Skin epidermis (tissue), 12 donors: ENCODE measurements at regions not wholly inside any gene's neighbourhood (a gene's known extent, or its start where the extent isn't known, plus 50 kb on each side); places are given as distances from the start of the nearest gene placed in this dataset.

Experiments used
- H3K27ac ChIP-seq, 21 experiments: fragments of 200-600 bp; sonication (generic) in 11 of 21; one replicate each; pipeline ENCODE4 v1.5.0; 2020; ENCODE audit warnings: mild to moderate bottlenecking in 3 of 21, inconsistent platforms in 2 of 21, moderate library complexity in 2 of 21
- H3K4me3 ChIP-seq, 7 experiments: fragments of 200-600 bp; sonication (generic) in 2 of 7; one replicate each; pipeline ENCODE4 v1.5.0; 2020; ENCODE audit warnings: inconsistent platforms in 2 of 7, mild to moderate bottlenecking in 2 of 7, moderate library complexity in 1 of 7

DNA sequence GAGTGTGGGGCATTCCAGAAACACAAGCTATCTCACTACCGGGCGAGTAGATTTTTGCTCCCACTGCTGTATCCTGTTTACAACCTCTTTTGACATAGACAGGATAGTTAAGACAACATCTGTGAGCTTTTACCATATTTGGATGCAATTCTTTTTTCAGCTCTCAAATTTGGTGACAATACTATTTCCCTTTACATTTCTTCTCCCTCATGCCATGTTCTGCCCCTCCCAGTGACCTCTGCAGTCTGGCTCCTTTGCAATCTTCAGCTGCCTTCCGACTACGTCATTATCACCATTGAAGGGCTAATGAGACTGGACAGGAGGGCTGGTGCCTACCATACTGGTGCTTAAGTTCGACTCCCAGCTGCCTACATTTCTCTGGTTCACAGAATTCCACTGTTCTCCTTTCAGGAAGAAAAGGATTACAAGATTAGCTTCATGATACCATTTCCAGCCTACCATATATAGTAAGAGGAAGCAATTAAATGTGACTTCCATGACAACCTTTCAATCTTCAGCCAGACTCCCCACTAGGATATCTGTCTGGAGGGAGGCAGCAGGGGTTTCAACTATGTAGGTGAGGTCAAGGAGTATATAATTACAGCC is 251.6 kb downstream of the PHLDA1 start:
- H3K4me3 ChIP-seq: no peak overlapping the region
- H3K27ac ChIP-seq: no peak overlapping the region

DNA sequence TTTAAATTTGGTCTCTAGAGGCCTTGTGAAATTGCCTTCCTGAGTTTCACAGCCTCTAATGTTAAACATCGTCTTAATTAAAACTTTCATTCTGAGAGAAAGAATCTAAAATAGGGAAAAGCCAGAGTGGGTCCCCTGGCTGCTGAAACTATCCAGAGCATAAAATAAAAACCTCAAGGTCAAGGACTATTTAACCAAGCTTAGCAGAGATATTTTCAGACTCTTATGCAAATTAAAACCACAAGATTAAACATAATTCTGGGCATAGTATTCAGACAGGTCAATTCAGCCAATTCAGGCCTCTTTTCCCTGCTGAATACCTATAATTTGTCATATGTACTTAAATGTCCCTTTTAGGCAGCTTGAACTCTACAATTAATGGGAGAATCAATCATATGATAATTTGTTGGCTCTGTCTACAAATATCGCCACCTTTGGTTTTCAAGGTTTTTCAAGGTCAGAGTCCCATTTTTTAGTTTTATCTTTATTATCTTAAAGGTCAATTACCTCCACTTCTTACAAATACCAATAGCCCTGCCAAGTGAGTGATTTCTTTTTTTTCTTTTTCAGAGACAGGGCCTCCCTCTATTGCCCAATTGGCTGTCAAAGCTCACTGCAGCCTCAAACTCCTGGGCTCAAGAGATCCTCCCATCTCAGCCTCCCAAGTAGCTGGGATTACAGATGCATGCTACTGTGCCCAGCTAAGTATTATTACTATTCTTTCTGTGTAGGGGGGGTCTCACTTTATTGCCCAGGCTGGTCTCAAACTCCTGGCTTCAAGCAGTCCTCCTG is 257.1 kb downstream of the PHLDA1 start:
- no peak overlapping the region for H3K27ac ChIP-seq
- no peak overlapping the region for H3K4me3 ChIP-seq

DNA sequence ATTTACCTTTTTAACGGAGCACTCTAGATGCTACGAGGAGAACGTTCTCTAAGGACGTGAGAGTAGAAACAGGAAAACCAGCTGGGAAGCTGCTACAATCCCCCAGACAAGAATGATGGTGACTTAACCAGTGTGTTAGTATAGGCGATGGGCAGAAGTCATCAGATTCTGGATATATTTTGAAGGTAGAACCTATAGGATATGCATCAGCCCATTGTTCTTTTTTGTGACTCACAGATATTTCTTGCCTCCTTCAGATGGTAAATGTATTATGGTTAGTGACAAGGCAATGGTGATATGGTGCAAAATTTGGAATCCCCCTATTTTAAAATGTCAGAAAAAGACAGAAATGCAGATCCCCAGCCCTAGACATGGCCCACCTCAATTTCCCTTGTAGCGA is 258.2 kb downstream of the PHLDA1 start:
- Histone ChIP-seq H3K4me3 (no peak overlapping the region), H3K27ac (no peak overlapping the region)

DNA sequence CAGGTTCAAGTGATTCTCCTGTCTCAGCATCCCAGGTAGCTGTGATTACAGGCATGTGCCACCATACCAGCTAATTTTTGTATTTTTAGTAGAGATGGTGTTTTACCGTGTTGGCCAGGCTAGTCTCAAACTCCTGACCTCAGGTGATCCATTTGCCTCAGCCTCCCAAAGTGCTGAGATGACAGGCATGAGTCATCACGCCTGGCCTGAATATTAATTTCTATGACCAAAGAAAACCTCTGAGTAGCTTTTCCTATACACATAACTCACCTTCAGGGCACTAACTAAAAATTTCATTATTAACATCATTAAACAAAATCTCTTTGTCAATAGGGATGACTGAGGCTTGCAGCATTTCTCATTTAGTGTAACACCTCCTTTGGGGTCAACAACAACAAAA is 259.6 kb upstream of the KRR1 start:
- no peak overlapping the region for H3K4me3 ChIP-seq
- H3K27ac ChIP-seq: no peak overlapping the region

DNA sequence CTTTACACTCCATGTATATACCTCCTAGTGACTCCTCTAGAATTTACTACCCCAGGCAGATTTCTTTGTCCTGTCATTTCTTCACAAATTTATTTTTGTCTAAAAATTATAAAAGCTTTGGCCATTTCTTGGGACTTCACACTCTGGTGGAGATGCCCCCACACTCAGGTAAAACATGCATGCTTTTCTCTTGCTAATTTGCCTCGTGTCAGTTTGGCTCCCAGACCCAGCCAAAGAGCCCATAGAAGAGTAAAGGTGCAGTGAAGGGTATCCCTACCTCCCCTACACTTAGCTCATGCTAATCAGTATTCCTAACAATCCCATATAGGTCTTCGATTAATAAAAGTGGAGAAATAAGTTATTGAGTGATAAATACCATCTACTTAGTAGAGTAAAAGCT is 256.5 kb upstream of the KRR1 start:
- no peak overlapping the region for H3K27ac ChIP-seq
- H3K4me3 ChIP-seq: no peak overlapping the region

DNA sequence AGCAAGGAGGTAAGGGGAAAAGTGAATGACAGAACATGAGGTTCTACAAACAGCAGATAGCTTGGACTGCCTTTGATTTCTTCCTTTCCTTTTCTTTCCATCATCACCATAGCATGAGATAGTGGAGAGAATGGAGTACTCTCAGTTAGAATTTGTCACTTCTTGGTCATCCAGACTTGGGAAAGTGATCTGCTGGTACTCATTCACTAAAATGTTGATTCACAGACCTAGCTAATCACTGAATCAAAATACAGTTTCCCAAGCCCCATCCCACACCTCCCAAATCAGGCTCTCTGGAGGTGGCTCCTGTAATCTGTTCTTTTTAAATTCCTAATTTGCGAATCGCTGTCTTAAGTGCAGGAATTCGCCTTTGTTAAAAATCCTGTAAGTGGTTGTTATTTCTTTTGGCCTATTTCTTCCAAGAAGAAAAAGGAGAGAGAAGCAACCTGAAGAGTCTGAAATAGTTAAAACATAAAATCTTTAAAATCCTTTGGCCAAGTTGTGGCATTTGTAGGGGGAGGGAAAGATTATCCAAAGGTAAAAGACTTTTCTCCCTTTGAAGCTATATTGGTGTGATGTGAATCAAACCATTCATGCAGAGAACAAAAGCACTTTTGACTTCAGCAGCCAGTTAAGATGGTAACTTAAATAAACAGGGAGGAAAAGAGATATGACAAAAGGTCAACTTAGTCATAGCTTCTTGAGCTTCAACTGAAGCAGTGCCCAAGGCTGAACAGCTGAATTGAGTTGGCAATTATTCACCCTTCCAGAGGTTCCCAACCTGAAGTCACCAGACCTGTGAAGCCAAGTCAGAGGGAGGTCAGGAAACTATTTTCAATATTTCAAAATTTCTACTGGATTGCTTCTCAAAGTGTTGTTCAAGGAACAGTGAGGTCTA is 255.1 kb upstream of the KRR1 start:
- Histone ChIP-seq H3K27ac (no peak overlapping the region), H3K4me3 (no peak overlapping the region)

DNA sequence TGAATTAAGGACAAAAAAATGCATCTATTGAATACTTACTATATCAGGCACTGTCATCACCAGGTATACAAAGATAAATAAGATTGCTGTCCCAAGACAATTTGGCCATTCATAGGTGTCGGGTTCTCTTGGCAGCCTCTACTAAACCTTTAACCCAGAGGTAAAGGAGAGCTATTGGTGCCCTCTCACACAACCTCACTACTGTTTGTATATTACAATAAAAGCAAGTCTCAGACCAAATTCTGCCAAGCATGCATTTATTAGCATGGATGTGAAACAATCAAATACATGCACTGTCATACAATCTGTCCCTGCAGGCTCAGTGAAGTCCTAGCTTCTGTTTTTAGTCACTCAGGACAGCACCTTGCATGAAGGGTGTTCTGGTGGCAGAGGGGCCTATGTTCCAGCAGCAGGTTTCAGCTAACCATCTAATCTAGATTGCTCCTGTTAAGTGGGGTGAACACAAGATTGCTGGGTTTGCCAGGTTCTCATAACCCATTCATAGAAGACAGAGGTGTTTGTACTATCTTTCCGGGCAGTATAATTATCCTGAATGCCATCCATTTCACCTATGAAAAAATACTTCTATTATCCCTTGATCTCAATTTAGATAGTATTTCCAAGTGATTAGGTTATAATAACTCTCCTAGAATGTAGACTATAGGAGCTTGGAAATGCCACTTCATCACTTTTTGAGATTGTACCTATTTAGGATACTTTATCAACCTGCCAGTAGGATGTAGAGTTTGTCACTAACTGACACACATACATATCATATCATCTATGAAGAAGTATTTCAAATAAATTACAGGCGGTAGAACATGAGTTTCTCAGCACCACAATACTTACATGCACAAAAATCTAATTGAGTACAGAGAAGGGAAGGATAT is 254.0 kb upstream of the KRR1 start:
- Histone ChIP-seq H3K27ac (no peak overlapping the region), H3K4me3 (no peak overlapping the region)

DNA sequence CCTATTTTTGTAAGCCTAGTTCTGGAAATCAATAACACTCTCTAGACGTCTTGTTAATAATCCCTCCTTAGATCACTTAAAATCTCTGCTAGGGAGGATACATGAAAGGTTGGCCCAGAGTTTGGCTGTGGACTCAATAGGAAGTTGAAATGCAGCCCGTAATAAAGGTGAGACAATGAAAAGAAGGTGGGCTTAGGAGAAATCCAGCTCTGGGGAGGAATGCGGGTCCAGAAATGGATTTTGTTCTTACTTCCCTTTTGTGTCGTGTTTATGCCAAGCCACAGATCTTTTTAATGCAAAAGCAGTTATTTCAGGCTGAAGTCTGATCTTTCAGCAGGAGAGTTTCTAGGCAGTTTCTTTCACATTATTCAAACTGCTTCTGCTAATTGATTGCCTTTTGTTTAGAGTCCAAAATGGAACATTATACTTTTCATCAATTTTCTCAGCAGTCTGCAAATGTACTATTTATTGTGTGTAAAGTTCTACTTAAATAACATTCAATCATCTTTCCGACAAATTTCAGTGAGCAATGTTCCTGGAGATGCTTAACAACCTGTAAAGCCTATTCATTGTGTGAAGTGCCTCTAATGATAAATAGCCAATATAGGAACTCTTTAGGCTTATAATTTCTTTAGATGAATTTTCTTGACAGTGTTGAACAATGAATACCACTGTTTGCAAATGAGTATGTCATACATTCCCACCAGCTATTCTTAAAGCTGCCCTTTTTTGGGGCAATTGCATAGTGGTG is 252.9 kb upstream of the KRR1 start:
- H3K4me3 ChIP-seq: no peak overlapping the region
- no peak overlapping the region for H3K27ac ChIP-seq

DNA sequence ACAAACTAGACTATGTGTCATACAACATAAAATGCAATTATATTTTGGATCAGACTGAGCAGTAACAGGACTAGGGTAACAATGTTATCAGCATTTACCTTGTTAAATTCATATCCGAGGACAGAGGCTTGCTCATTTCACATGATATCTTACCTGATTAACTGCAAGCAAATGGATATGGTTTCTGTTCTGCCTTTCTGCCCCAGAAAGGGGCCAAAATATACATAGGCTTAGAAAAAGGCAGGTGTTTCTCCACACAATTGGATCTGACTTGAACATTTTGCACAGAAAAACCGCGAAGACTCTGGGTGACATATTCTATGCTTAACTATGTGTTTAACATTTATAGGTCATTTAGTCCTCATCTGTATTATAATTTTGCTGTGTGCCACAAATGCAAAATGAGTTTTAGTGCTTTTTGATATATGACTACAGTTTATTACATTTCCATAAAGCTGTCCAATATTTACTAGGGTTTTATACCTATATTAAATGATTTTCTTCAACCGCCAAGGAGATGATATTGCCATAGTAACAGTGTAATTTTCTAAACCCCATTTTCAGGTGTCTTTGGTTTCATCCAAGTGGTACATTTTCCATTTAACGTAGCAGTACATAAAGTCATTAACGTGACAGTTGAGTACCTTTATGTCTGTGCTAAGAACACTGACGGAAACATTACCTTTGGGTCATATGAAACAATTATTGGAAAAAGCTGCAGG is 249.3 kb upstream of the KRR1 start:
- H3K27ac ChIP-seq: no peak overlapping the region
- no peak overlapping the region for H3K4me3 ChIP-seq

DNA sequence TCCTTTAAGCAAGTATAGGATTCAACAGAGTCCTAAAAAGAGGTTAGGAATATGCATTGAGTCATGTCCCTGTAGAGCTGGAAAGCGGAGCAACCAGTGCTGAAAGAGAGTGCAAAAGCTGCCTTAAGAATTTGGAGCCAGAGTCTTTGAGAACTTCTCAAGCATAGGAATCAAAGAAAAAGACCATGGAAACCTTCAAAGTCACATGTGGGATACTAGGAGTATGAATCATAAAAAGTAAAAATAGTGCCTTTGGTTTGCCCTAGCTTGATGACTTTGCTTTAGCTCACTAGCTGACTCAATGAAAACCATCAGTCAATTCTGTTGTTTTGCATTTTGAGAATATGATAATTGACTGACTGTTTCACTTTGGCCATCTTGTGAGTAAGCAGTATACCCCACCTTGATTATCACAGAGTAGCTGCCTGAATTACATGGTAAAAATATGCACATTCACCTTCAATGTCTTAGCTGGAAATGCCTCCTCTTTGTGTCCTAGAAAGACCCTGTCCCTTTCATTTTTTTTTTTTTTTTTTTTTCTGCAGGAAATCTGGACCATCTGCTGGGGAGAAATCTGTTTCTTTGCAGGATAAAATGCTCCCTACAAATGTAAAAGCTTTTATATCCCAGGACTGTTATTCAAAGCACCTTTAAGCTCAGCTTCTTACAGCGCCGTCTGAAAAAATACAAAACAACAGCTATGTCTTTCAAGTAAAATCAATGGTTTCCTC is 248.6 kb upstream of the KRR1 start:
- H3K4me3 ChIP-seq: no peak overlapping the region
- no peak overlapping the region for H3K27ac ChIP-seq

DNA sequence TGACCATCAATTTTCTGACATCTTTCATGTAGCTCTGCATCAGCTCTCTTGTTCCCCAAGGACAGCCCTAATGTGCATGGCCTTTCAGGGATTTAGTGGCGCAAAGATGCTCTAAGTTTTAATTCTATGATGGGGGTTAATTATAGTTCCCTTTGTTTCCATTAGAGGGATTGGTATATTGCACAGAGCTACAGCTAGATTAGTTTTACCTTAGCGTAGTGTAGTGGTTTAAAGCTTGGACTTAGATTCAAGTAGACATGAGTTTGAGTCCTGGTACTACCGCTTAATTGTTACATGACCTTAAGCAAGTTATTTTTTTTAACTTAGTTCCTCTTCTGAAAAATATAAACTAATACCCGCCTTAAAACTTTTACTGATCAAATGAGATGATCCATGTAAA is 247.8 kb upstream of the KRR1 start:
- no peak overlapping the region for H3K4me3 ChIP-seq
- no peak overlapping the region for H3K27ac ChIP-seq

DNA sequence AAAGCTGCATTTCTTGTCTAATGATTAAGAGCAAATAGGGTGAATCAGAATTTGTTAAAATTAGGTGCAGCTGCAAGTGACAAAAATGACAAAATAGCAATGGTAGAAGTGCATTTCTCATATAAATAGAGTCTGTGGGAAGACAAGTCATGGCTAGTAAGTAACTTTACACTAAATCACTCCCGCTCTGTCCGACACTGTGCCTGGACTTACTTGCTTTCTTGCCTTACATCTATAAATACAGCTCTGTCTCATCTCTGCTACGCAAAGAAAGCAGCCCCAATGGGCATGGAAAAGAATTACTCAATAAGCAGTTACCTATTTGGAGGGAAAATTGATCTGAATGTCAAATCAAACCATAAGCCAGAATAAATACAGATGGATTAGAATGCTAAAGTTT is 245.4 kb upstream of the KRR1 start:
- H3K27ac ChIP-seq: no peak overlapping the region
- H3K4me3 ChIP-seq: no peak overlapping the region

DNA sequence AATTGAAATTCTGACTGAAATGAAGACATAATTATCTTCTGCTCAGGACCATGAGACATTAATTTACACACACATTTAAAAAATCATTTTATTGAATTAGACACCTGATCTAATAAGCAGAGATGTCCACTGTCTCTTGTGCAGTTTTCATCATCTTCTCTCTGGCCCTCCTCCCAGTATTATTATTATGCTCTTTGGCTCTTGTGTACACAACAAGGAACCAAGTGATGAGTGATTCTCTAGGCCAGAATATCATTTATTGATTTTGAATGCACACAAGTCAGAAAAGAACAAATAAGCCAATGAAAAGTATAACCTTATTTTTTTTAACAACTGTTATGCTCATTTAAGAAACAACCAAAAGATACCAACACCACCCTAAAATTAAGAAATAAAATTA is 244.7 kb upstream of the KRR1 start:
- H3K4me3 ChIP-seq: no peak overlapping the region
- no peak overlapping the region for H3K27ac ChIP-seq

DNA sequence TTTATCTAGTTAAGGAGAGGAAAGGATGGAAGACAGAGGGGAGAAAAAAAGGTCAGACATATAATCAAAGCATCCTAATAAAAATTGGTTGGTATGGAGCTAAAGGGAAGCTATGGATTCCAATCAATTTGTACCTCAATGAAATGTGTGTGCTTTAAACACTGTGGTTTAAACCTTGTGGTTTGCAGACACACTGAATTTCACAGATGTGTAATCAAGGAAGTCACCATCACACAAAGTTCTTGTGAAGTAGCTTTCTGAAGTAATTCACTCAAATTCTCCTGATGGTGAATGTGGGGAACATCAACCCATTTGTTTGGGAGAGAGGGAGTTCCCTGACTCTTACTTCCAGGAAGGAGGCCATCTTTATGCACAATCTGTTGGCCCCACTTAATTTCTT is 243.3 kb upstream of the KRR1 start:
- H3K4me3 ChIP-seq: no peak overlapping the region
- H3K27ac ChIP-seq: no peak overlapping the region

DNA sequence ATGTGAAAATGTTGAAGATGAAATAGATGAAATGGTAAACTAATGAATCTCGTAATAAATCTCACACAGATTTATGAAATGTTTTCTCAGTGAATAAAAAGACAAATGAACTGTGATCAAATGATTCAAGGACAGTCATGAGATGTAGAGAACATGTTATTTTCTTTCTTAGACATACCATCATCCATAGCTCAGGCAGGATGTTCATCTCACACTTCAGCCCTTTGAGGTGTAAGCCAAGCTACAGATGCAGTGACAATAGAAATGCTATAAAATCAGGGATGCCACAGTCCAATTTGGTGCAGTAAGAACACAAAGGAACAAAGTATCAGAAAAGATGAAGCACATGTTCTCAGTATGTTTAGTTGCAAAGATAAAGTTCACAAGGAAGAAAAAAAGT is 242.7 kb upstream of the KRR1 start:
- H3K4me3 ChIP-seq: no peak overlapping the region
- H3K27ac ChIP-seq: no peak overlapping the region

DNA sequence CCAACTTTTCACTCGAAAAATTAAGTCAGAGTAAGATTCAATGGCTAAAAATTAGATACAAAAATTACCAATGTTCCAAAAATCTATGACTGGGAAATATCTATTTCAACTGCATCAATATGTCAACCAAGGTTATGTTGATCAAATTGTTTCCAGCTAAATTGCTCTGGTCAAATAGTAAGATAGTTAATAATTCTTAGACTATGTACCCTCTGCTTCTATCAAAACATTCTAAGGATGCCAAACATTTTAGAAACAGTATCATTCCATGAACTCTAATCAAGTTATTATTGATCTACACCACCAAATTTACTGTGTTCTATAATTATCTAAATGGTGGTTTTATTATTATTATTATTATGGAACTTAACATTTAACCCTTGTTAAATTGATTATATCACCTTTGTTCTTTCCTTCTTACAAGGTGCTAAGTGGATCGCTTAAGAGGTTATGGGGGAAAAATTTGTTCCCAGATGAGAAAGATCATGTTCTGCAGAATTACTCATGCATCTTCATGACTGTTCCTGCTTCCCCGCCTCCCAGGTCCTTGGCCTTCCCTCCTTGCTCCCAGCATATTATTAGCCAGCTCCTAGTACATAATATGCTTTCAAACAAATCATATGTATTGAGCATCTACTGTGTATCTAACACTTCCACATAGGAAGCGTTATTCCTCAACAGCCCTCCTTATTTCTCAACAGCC is 240.5 kb upstream of the KRR1 start:
- H3K27ac ChIP-seq: peak overlapping the region in 1 of 21 experiments; percentile 67

DNA sequence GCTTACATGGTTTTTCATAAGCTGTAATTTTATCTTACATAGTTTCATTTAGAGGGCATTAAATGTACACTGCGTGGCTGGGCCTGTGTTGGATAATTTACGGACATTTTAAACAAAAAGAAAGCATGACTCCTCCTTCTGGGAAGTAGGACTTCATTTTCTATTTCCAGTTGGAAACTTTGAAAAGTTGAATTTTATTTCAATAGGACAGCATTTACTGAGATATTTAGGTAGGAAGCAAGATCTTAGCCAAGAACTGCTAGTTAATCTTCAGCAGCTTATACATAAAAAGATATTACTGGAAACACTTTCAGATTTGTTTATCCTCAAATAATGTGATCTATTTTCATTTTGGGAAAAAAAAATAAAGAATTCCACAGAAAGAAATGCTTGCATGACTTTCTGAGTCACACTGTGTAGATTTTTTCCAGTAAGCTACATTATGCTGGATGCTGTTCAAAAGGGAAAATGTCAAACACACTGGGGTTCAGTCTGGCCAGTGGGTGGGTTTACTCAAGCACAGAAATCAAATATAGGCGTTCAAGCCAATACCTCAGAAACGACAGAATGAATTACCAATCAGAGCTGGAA is 239.4 kb upstream of the KRR1 start:
- Histone ChIP-seq H3K4me3 (no peak overlapping the region), H3K27ac (peak overlapping the region in 4 of 21 experiments; percentile 8 to 67 (median 46))

More for the DNA sequence above, 240.5 kb upstream of the KRR1 start:
- no peak overlapping the region for H3K4me3 ChIP-seq
